NCI-H748 treated with DMSO at 0.1 percent for 48 hours (cell line): ENCODE measurements at regions not wholly inside any gene's neighbourhood (a gene's known extent, or its start where the extent isn't known, plus 50 kb on each side); places are given as distances from the start of the nearest gene placed in this dataset.

ENCODE experiments used
- DNase-seq: peaks from one replicate; lab custom pipeline; 2025; lab: John Stamatoyannopoulos, UW

- DNase-seq, result no peak
Measured at GRCh38 chr15:53462651-53463050, 296.8 kb downstream of the WDR72 start.

- DNase-seq, result no peak
Measured at GRCh38 chr15:53461677-53462076, 297.8 kb downstream of the WDR72 start.

GRCh38 chr15:53458736-53459135 lies 300.7 kb downstream of the WDR72 start:
- DNase-seq, result no peak

- no peak for DNase-seq
Measured at GRCh38 chr15:53457479-53457878, 302.0 kb downstream of the WDR72 start.

- DNase-seq, result no peak
Measured at GRCh38 chr15:53454843-53455721, 304.4 kb downstream of the WDR72 start.

- no peak for DNase-seq
Measured at GRCh38 chr15:53454535-53454842, 305.0 kb downstream of the WDR72 start.

- no peak for DNase-seq
Measured at GRCh38 chr15:53453253-53454105, 306.0 kb downstream of the WDR72 start.

- DNase-seq, result peak; percentile 70
Measured at GRCh38 chr15:53448232-53449015, 311.0 kb downstream of the WDR72 start.

- DNase-seq, result no peak
Measured at GRCh38 chr15:53447742-53448141, 311.7 kb downstream of the WDR72 start.

GRCh38 chr15:53447053-53447574 lies 312.3 kb downstream of the WDR72 start:
- no peak for DNase-seq

- DNase-seq, result no peak
Measured at GRCh38 chr15:53446376-53446775, 313.1 kb downstream of the WDR72 start.

- no peak for DNase-seq
Measured at GRCh38 chr15:53445531-53445930, 313.9 kb downstream of the WDR72 start.

GRCh38 chr15:53437985-53438841 lies 321.2 kb downstream of the WDR72 start:
- no peak for DNase-seq

GRCh38 chr15:53437366-53437765 lies 322.1 kb downstream of the WDR72 start:
- no peak for DNase-seq

- no peak for DNase-seq
Measured at GRCh38 chr15:53434174-53434678, 325.2 kb downstream of the WDR72 start.

GRCh38 chr15:53416219-53416940 lies 343.1 kb downstream of the WDR72 start:
- DNase-seq, result no peak

GRCh38 chr15:53414167-53414566 lies 345.3 kb downstream of the WDR72 start:
- no peak for DNase-seq

- DNase-seq, result no peak
Measured at GRCh38 chr15:53412542-53412941, 346.9 kb downstream of the WDR72 start.

- no peak for DNase-seq
Measured at GRCh38 chr15:53404930-53405493, 354.5 kb downstream of the WDR72 start.

GRCh38 chr15:53401503-53401902 lies 358.0 kb downstream of the WDR72 start:
- DNase-seq, result no peak
